Fibroblast of gingiva (primary cell): ENCODE measurements at regions not wholly inside any gene's neighbourhood (a gene's known extent, or its start where the extent isn't known, plus 50 kb on each side); places are given as distances from the start of the nearest gene placed in this dataset.
"Not testable (repeated sequence)": the region's sequence is repeated elsewhere in the genome, so short reads cannot be mapped to it uniquely, and the experiment has no call there.

Source experiments
- DNase-seq: peaks from one replicate; pipeline ENCODE4 v3.0.0-alpha.2; 2011; ENCODE audit warnings: low read depth

- not testable (repeated sequence) for DNase-seq
Measured at GRCh38 chr10:46645110-46645509, 66.2 kb downstream of the SYT15 start.

- not testable (repeated sequence) for DNase-seq
Measured at GRCh38 chr10:46646132-46646531, 67.2 kb downstream of the SYT15 start.

DNA sequence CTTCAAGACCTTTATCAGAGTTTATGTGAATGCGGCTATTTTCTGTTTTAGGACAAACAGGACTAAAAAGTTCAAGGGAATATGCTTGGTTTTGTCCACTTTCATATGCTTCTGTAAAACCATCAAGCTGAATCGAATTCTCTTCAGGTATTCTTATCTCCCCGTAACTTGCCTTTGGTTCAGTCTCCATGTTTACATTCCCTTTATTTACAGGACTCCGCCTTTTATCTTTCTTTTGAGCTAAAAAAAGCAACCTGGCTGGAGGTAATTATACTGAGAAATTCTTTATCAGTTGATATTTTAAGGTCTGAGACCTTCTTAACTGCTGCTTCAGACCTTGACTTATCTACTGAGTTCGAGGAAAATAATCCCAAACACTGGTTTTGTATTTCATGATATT is 72.0 kb downstream of the SYT15 start:
- DNase-seq: not testable (repeated sequence)

GRCh38 chr10:46657437-46657836 is 78.5 kb downstream of the SYT15 start:
- not testable (repeated sequence) for DNase-seq

- DNase-seq: not testable (repeated sequence)
Measured at GRCh38 chr10:46660027-46660834, 81.3 kb downstream of the SYT15 start.

GRCh38 chr10:46660835-46661164 is 81.9 kb downstream of the SYT15 start:
- not testable (repeated sequence) for DNase-seq

- DNase-seq: not testable (repeated sequence)
Measured at GRCh38 chr10:46665536-46665935, 86.6 kb downstream of the SYT15 start.

DNA sequence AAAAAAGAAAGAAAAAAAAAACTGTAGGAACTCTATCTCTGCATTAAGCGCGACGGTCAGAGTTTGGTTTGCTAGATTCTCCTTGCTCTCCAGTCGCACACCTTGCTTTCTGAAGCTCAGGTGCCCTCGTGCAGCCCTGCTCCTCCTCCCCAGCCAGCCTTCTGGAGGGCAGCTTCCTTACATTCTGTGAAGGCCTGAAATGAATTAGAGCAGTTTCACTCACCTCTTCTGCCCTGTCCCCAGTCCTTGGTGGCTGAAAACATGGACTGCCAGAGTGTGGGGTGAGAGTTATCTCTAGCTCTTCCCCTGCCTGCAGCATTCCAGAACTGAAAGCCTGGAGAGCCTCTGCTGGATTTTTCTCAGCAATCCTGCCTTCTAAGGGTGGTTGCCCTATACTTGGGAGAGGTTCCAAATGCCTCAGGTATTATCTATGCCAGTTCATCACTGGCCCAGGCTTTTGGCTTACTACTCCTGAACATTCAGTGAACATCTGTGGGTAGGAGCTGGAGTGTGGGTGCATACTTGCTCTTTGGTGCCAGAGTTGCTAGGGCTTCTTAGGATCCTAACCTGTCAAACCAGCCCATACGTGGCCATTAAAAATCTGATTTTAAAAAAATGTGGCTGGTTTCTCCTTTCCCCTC is 89.5 kb downstream of the SYT15 start:
- not testable (repeated sequence) for DNase-seq

DNA sequence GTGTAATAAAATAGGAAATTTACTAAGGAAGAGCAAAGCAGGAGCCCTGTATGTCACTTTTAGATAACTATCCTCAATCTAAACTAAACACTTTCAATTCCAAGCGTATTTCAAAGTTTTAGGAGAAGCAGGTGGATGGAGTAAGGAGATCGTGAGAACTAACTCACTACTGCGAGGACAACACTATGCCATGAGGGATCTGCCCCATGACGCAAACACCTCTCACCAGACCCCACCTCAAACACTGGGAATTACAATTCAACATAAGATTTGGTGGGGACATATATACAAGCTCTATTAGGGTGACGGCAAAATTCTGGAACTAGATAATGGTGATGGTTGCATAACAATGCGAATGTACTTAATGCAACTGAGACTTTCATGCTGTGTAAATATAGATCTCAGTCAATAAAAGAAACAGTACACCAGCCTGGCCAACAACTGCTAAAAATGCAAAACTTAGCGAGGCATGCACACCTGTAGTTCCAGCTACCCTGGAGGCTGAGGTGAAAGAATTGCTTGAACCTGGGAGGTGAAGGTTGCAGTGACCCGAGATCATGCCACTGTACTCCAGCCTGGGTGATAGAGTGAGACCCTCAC is 99.0 kb downstream of the SYT15 start:
- DNase-seq: not testable (repeated sequence)

GRCh38 chr10:46691397-46691796 is 112.5 kb downstream of the SYT15 start:
- DNase-seq: not testable (repeated sequence)

GRCh38 chr10:46693218-46693617 is 114.3 kb downstream of the SYT15 start:
- DNase-seq: not testable (repeated sequence)

GRCh38 chr10:46717264-46717663 is 138.3 kb downstream of the SYT15 start:
- DNase-seq: not testable (repeated sequence)

DNA sequence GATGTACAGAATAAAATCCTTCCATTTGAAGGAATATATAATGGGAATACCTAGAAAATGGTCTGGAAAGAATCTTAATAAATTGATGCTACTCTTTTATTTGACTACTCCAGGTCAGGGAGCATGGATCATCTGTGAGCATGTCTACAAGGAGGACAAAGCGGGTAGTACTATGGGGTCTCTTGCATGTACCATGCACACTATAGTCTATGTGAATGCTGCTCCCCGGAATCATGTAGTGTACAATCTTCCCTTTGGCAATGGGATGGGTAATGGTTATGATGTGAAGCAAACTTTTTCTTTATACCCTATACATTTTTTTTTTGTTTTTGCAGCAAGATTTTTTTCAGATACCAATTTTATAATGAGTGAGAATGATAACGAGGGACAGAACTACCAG is 139.1 kb downstream of the SYT15 start:
- not testable (repeated sequence) for DNase-seq

GRCh38 chr10:46720386-46720785 is 141.5 kb downstream of the SYT15 start:
- DNase-seq: peak; percentile 19

DNA sequence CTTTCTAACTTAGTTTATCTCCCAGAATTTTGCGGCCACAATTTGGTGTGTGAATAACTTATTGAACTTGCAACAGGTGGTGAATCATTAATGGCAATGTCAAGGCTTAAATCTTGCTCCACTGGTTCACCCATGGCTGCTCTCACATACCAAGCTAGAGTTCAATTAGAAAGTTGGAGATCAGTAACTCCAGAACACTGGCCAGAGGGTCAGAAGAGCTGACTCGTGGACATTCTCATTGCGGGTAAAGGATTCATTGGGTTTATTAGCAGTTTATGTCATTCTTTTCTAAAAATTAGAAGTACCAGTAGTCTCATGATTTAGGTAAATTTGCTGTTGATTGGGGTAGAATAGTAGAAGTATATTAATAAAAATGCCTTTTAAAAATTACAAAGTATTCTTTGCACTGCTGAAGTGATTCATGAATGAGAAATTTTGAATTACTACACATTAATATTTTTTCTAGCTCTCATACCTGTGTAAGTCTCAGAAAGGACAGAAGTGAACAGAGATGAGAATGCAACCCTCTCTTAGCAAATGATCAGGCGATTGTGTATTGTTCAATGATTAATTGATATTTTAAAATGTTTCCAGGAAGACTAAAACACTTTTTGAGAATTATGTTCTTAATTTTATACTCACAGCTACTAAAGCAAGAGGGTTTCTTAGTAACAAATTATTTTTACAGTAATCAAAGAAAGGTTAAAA is 142.0 kb downstream of the SYT15 start:
- not testable (repeated sequence) for DNase-seq

- DNase-seq: not testable (repeated sequence)
Measured at GRCh38 chr10:46724258-46724657, 145.3 kb downstream of the SYT15 start.

GRCh38 chr10:46728359-46728758 is 149.4 kb downstream of the SYT15 start:
- DNase-seq: not testable (repeated sequence)

GRCh38 chr10:46730729-46731128 is 151.8 kb downstream of the SYT15 start:
- not testable (repeated sequence) for DNase-seq

GRCh38 chr10:46733635-46734261 is 154.8 kb downstream of the SYT15 start:
- not testable (repeated sequence) for DNase-seq

DNA sequence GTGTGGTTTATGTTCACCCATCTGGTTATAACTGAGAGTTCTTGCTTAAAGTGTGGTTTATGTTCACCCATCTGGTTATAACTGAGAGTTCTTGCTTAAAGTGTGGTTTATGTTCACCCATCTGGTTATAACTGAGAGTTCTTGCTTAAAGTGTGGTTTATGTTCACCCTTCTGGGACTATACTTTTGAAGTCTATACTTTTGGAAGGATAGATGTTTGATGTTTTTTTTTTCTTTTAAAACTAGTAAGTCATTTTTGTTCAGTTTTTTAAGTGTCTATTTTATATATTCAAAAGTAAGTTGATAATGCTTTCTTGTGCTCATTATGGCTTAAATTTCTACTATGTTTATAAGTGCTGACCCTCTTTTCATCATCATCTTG is 155.3 kb downstream of the SYT15 start:
- DNase-seq: not testable (repeated sequence)

GRCh38 chr10:46739919-46740318 is 161.0 kb downstream of the SYT15 start:
- not testable (repeated sequence) for DNase-seq

GRCh38 chr10:46740368-46740767 is 161.4 kb downstream of the SYT15 start:
- DNase-seq: not testable (repeated sequence)
